ENCODE measurements at regions not wholly inside any gene's neighbourhood (a gene's known extent, or its start where the extent isn't known, plus 50 kb on each side); places are given as distances from the start of the nearest gene placed in this dataset.

- in situ Hi-C loops (cut with HindIII; ENCODE audit: low pct_unique_long_range_greater_than_20kb, low sequenced_read_pairs) (no loop called here), intact Hi-C loops (cut with micrococcal nuclease; ENCODE audit: unreplicated experiment) (no loop called here)
- Histone ChIP-seq H3K4me3 (ENCODE audit: low read depth in 2 of 2, low read length in 2 of 2) (no peak overlapping the region), H3K27me3 (ENCODE audit: control insufficient read depth, insufficient read depth, low read length) (no peaks in the 10 kb centered on the region), H3K36me3 (ENCODE audit: control insufficient read depth, insufficient read depth, low read length) (no peaks in the 10 kb centered on the region), H3K27ac (ENCODE audit: low read length) (no peak overlapping the region), H3K4me1 (ENCODE audit: control insufficient read depth, insufficient read depth, low read length) (no peaks in the 10 kb centered on the region), H3K9me3 (ENCODE audit: control insufficient read depth, insufficient read depth, low read depth, low read length) (no peaks in the 10 kb centered on the region)
- ChIA-PET CTCF (no interaction called here), POLR2A (no interaction called here)
- no TSS peak for BruUV-seq (replicated peaks)
- ATAC-seq (no peak), DNase-seq (ENCODE audit: low read depth, low spot score) (no peak)
- no peak for TF ChIP-seq CTCF (IDR thresholded peaks at IDR 0.05)
- no peak for TF ChIP-seq TCF7L2 (IDR thresholded peaks at IDR 0.05; ENCODE audit: low read depth, low read length)
Measured at GRCh38 chr21:18170829-18171228, 73.8 kb upstream of the CHODL start.

DNA sequence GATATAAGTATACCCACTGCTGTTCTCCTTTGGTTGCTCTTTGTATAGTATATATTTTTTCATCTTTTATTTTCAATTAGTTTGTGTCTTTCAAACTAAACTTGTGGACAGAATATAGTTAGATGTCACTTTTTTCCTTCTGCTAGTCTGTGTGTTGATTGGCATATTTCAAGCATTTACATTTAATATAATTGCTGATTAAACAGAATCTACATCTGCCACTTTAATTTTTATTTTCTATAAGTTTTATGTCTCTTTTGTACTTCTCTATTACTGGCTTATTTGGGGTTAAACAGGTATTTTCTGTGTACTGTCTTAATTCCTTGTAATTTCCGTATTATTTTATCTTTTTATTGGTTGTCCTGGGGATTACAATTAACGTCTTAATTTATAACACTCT lies 74.4 kb upstream of the CHODL start:
- ChIA-PET CTCF (no interaction called here), POLR2A (no interaction called here)
- in situ Hi-C loops (cut with HindIII; ENCODE audit: low pct_unique_long_range_greater_than_20kb, low sequenced_read_pairs) = no loop called here
- Histone ChIP-seq H3K4me3 (ENCODE audit: low read depth in 2 of 2, low read length in 2 of 2) (no peak overlapping the region), H3K27me3 (ENCODE audit: control insufficient read depth, insufficient read depth, low read length) (no peaks in the 10 kb centered on the region), H3K27ac (ENCODE audit: low read length) (no peak overlapping the region), H3K9me3 (ENCODE audit: control insufficient read depth, insufficient read depth, low read depth, low read length) (no peaks in the 10 kb centered on the region), H3K36me3 (ENCODE audit: control insufficient read depth, insufficient read depth, low read length) (no peaks in the 10 kb centered on the region), H3K4me1 (ENCODE audit: control insufficient read depth, insufficient read depth, low read length) (no peaks in the 10 kb centered on the region)
- BruUV-seq (replicated peaks) = no TSS peak
- DNase-seq (ENCODE audit: low read depth, low spot score) (no peak), ATAC-seq (no peak)
- intact Hi-C loops (cut with micrococcal nuclease; ENCODE audit: unreplicated experiment) = no loop called here
- TF ChIP-seq POLR2AphosphoS5 (IDR thresholded peaks at IDR 0.05; ENCODE audit: low read depth, low read length) (no peak), CTCF (IDR thresholded peaks at IDR 0.05) (no peak), SIN3A (IDR thresholded peaks at IDR 0.05; ENCODE audit: borderline replicate concordance, insufficient read depth, low read depth, low read length) (no peak), REST (IDR thresholded peaks at IDR 0.05; ENCODE audit: insufficient read depth in 1 of 2, low read depth in 2 of 2, low read length in 1 of 2) (no peak), TCF7L2 (IDR thresholded peaks at IDR 0.05; ENCODE audit: low read depth, low read length) (no peak)

- Histone ChIP-seq H3K27ac (ENCODE audit: low read length) (no peak overlapping the region), H3K4me3 (ENCODE audit: low read depth in 2 of 2, low read length in 2 of 2) (no peak overlapping the region), H3K4me1 (ENCODE audit: control insufficient read depth, insufficient read depth, low read length) (no peaks in the 10 kb centered on the region), H3K27me3 (ENCODE audit: control insufficient read depth, insufficient read depth, low read length) (no peaks in the 10 kb centered on the region), H3K36me3 (ENCODE audit: control insufficient read depth, insufficient read depth, low read length) (no peaks in the 10 kb centered on the region), H3K9me3 (ENCODE audit: control insufficient read depth, insufficient read depth, low read depth, low read length) (no peaks in the 10 kb centered on the region)
- ChIA-PET CTCF (no interaction called here), POLR2A (no interaction called here)
- in situ Hi-C loops (cut with HindIII; ENCODE audit: low pct_unique_long_range_greater_than_20kb, low sequenced_read_pairs) (no loop called here), intact Hi-C loops (cut with micrococcal nuclease; ENCODE audit: unreplicated experiment) (no loop called here)
- no peak for ATAC-seq
- DNase-seq (ENCODE audit: low read depth, low spot score) = no peak
- no TSS peak for BruUV-seq (replicated peaks)
- no peak for TF ChIP-seq POLR2AphosphoS5 (IDR thresholded peaks at IDR 0.05; ENCODE audit: low read depth, low read length)
- TF ChIP-seq TCF7L2 (IDR thresholded peaks at IDR 0.05; ENCODE audit: low read depth, low read length) = no peak
- no peak for TF ChIP-seq CTCF (IDR thresholded peaks at IDR 0.05)
- no peak for TF ChIP-seq SIN3A (IDR thresholded peaks at IDR 0.05; ENCODE audit: borderline replicate concordance, insufficient read depth, low read depth, low read length)
- TF ChIP-seq REST (IDR thresholded peaks at IDR 0.05; ENCODE audit: insufficient read depth in 1 of 2, low read depth in 2 of 2, low read length in 1 of 2) = no peak
Measured at GRCh38 chr21:18168108-18168507, 76.5 kb upstream of the CHODL start.
